AG09319 (cell line): ENCODE measurements at regions not wholly inside any gene's neighbourhood (a gene's known extent, or its start where the extent isn't known, plus 50 kb on each side); places are given as distances from the start of the nearest gene placed in this dataset.
A peak's percentile ranks its signal among the peaks of the same experiment; 100 is the strongest.

Experiments used
- DNase-seq: peaks from one replicate; pipeline ENCODE4 v3.0.0-alpha.2; 2010; ENCODE audit warnings: low read depth; ENCODE audit errors: extremely low read depth
- CTCF ChIP-seq: IDR thresholded peaks from 2 replicates; pipeline ENCODE4 v1.5.1; 2011; ENCODE audit warnings: low read depth, mild to moderate bottlenecking, inconsistent platforms, low read length, moderate library complexity

GRCh38 chr16:64090327-64090726, 1031.5 kb downstream of the CDH11 start:
- TF ChIP-seq CTCF, result no peak
- DNase-seq, result no peak

- peak; percentile 50 for TF ChIP-seq CTCF
- DNase-seq, result no peak
These were observed 1032.2 kb downstream of the CDH11 start for GRCh38 chr16:64089697-64090096.

- DNase-seq, result no peak
- no peak for TF ChIP-seq CTCF
These were observed 1033.0 kb downstream of the CDH11 start for GRCh38 chr16:64088838-64089237.

- TF ChIP-seq CTCF, result no peak
- DNase-seq, result no peak
These were observed 1036.6 kb downstream of the CDH11 start for GRCh38 chr16:64085296-64085695.

- no peak for TF ChIP-seq CTCF
- no peak for DNase-seq
These were observed 1037.2 kb downstream of the CDH11 start for GRCh38 chr16:64084706-64085105.

GRCh38 chr16:64083428-64084129, 1038.3 kb downstream of the CDH11 start:
- DNase-seq, result no peak
- no peak for TF ChIP-seq CTCF

- no peak for TF ChIP-seq CTCF
- no peak for DNase-seq
These were observed 1044.6 kb downstream of the CDH11 start for GRCh38 chr16:64077242-64077641.
